Astrocyte of the cerebellum (primary cell): ENCODE measurements at regions not wholly inside any gene's neighbourhood (a gene's known extent, or its start where the extent isn't known, plus 50 kb on each side); places are given as distances from the start of the nearest gene placed in this dataset.

Experiments
- DNase-seq: peaks from one replicate; pipeline ENCODE4 v3.0.0-alpha.2; 2011; ENCODE audit warnings: low read depth
- H3K4me3 ChIP-seq: 2 replicates; pipeline ENCODE4 v1.5.1; 2011; ENCODE audit warnings: mild to moderate bottlenecking, low read depth, low read length, moderate library complexity
- in situ Hi-C: cut with HindIII; loops from 2 replicates; pipeline ENCODE4 v1.10.0; 2017; ENCODE audit warnings: low sequenced_read_pairs
- TF ChIP-seq, protein P1 (sequence below): IDR thresholded peaks from 2 replicates; pipeline ENCODE4 v1.5.1; 2012; ENCODE audit warnings: low read length, low read depth, moderate library complexity, mild to moderate bottlenecking; ENCODE audit errors: missing control alignments

DNA sequence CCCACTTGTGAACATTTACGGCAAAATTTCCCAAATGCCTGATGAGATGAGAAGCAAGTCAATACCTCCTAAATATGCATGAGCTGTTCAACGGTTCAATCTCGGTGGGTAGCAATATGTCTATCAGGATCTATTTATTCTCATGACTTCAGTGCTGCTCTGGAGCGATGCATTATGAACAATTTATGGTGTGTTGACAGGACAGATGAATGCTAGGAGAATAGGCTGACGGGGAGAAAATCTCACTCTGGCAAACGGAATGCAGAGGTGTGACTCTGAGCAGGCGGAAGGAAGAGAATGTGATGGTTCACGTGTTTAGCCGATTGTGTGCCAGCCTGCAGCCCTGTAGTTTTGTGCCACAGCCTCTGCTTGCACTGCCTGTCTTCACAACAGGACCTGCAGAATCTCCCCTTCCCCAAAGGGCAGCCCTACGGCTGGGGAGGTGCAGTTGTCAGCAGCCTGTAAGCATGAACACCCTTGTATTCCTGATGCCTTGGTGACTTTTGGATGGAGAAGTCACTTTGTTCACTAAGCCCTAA lies 345.2 kb downstream of the PHKB start:
- TF ChIP-seq, protein P1, sequence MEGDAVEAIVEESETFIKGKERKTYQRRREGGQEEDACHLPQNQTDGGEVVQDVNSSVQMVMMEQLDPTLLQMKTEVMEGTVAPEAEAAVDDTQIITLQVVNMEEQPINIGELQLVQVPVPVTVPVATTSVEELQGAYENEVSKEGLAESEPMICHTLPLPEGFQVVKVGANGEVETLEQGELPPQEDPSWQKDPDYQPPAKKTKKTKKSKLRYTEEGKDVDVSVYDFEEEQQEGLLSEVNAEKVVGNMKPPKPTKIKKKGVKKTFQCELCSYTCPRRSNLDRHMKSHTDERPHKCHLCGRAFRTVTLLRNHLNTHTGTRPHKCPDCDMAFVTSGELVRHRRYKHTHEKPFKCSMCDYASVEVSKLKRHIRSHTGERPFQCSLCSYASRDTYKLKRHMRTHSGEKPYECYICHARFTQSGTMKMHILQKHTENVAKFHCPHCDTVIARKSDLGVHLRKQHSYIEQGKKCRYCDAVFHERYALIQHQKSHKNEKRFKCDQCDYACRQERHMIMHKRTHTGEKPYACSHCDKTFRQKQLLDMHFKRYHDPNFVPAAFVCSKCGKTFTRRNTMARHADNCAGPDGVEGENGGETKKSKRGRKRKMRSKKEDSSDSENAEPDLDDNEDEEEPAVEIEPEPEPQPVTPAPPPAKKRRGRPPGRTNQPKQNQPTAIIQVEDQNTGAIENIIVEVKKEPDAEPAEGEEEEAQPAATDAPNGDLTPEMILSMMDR = no peak
- in situ Hi-C loops = no loop called here
- H3K4me3 ChIP-seq = no peak overlapping the region
- DNase-seq = no peak

DNA sequence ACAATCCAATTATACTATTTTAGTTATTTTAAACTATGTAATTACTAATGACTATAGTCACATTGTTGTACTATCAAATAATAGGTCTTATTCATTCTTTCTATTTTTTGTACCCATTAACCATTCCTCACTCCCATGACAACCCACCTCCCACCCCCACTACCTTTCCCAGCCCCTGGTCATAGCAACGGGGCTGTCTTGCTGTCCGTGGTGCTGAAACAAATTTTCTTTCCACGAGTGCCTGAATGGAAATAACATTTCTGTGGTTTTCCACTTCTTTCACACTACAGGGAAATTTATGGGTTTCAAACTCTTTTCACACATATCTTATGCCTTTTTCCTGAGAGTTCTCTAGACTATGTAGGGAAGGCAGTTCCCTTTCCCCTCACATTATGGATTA lies 326.6 kb downstream of the PHKB start:
- DNase-seq = peak; percentile 27
- in situ Hi-C loops = no loop called here
- no peak overlapping the region for H3K4me3 ChIP-seq
- TF ChIP-seq, protein P1 = no peak

DNA sequence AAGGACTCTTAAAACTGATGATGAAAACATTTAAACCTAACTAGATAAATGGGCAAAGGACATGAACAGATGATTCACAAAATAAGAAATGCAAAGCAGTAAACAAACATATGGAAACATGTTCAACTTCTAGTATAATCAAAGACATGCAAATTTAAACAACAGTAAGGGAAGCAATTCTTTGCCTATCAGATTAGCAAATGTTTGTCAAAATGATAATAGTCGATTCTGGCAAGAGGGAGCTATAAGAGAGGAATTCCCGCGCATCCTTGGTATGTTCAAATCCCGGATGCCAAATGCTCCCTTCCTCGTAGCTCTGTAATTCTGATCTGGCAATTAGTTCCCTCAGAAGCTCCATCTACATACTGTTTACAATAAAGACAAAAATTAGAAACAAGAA lies 320.5 kb downstream of the PHKB start:
- DNase-seq = no peak
- in situ Hi-C loops = loop anchor here (5.0 kb wide), 1 partner anchor 51 kb away; no protein-coding TSS in a partner anchor
- H3K4me3 ChIP-seq = no peak overlapping the region
- TF ChIP-seq, protein P1 = no peak

DNA sequence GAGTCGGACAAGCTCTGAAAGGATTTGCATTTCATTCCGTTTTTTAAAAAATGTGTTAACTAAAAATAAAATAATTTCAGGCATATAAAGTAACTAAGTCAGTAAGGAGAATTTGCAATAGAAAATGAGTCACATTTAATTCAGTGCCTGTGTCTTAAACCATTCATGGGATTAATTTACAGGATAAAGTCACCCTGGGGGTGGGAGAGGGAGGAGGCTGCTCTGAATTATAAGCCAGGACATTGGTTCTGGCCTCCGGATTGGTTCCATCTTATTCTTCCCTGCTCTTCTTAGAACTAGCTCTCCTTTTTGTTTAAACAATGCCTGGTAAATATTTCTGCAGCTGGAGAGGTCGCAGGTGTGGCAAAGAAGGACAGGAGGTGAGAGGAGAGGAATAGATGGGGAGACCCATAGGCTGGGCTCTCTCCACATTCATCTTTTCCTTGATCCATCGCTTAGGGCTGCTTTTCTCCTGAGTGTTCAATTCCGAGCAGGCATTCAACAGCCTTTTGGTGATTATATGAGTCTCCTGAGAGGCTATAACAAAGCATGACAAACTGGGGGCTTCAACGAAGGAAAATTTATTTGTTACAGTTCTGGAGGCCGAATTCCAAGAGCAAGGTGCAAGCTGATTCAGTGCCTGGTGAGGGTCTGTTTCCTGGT lies 319.2 kb downstream of the PHKB start:
- in situ Hi-C loops = loop anchor here (5.0 kb wide), 1 partner anchor 52 kb away; no protein-coding TSS in a partner anchor
- no peak for DNase-seq
- TF ChIP-seq, protein P1 = no peak
- H3K4me3 ChIP-seq = no peak overlapping the region

DNA sequence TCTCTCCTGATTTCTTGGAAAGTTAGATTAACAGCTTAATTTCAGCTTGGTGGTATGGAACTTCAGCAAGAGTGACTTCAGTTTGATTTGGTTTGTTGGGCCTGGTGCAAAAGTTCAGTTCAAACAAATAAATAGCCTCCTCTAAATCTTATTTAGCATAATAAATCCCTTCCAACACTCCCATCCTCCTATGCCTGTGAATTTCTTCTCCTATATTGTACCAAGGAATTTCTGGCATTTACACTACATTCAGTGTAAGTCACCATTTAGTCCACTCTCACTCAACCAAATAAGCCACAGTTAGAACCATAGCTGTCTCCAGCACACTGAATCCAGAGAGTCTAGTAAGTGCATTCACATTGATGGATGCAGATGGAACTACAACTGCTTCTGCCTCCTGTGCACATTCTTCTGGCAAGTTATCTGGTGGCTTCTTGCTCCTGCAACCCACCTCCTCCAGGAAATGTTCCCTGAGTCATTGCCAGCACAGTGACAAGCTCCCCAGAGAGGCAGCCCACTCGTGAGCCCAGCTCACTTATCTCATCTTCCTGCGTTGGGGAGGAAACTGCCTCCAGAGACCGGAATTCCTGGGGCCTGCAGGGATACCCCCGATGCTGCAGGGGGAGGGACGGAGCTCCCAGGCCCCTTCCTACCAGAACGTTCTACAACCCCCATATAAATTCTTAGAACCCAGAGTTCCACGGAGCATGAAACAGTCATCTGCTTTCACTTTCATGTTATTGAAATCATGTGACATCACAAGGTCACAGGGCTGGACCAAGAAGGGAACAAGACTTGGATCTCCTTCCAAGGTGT lies 318.3 kb downstream of the PHKB start:
- H3K4me3 ChIP-seq = no peak overlapping the region
- DNase-seq = no peak
- TF ChIP-seq, protein P1 = no peak
- in situ Hi-C loops = loop anchor here (5.0 kb wide), 1 partner anchor 53 kb away; no protein-coding TSS in a partner anchor

DNA sequence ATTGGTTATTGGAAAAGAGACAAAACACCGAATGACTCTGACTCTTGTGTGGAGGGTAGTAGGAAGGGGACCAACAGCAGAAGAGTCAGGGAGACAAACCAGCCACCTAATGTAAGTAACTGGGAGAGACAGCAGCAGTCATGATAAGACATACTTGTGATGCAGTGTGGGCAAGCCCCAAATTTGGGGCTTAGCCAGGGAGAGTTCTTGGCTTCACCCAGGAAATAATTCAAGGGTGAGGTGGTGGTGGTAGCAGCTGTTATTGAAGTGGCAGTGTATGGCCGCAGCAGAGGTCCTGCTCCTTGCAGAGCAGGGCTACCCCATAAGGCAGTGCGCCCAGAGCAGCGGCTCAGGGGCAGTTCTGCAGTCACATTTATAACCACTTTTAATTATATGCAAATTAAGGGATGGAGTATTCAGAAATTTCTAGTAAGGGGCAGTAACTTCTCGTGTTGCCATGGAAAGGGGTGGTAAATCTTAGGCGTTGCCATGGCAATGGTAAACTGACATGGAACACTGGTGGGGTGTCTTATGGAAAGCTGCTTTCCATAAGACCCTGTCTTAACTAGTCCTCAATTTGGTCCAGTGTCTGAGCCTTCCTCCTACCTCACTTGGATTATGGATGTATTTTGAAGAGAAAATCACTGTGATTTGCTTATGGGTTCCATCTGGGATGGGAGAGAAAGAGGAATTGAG lies 317.1 kb downstream of the PHKB start:
- TF ChIP-seq, protein P1 = no peak
- H3K4me3 ChIP-seq = no peak overlapping the region
- DNase-seq = no peak
- in situ Hi-C loops = no loop called here
